ENCODE measurements at regions not wholly inside any gene's neighbourhood (a gene's known extent, or its start where the extent isn't known, plus 50 kb on each side); places are given as distances from the start of the nearest gene placed in this dataset.

GRCh38 chr2:16719485-16719808 is 53.8 kb upstream of the CYRIA start:
- POLR2A ChIA-PET (ENCODE audit: low non-redundant PET) = no interaction called here
- no peak overlapping the region for H3K27ac ChIP-seq
- DNase-seq (ENCODE audit: low spot score) = no peak
- TF ChIP-seq CTCF (conservative IDR thresholded peaks at IDR 0.05; ENCODE audit: low read depth) = no peak
- CTCF ChIA-PET = no interaction called here

DNA sequence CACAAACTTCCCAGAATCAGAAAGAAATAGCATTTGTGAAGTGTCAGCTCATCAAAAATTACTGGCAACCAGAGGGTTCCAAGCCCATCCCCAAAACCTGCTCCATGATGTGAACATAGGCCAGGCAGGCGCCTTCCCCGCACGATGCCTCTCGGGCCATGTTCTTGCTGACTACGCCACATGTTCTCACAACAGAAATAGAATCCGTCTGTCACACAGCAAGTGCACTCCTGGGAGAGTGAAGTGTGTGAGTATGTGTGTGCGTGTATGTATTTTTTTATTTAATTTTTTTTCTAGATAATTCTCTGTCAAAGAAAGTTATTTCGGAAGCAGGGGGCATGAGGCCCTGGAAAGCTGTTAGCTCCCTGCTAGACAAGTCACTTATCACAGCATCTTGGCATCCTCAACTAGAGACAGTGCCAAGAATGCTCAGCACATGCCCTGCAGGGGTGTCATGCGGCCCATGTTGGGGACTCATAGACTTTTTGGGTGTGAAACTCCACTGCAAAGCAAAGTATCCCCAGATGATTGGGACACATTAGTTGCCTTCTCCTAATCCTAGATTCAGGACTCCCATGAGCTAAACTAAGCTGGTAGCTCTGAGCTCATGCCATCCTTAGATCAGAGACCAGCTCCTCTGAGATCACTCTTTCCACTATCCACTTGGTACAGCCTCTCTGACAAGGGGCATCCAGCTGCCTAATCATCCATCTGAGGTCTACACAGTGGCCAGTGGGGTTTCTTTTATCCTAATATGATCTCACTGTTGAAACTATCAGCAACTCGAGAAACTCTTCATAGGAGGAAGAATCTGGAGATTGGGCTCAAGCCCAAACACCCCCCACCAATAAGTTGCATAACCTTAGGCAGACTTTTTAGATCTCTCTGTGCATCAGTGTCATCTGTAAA is 53.2 kb upstream of the CYRIA start:
- no peak for TF ChIP-seq CTCF (conservative IDR thresholded peaks at IDR 0.05; ENCODE audit: low read depth)
- H3K27ac ChIP-seq = no peak overlapping the region
- ChIA-PET CTCF (interaction anchor here (0.7 kb wide), 2 partner anchors 19 to 41 kb away, joined by 5 to 9 read pairs; no protein-coding TSS in a partner anchor), POLR2A (ENCODE audit: low non-redundant PET) (no interaction called here)
- no peak for DNase-seq (ENCODE audit: low spot score)

DNA sequence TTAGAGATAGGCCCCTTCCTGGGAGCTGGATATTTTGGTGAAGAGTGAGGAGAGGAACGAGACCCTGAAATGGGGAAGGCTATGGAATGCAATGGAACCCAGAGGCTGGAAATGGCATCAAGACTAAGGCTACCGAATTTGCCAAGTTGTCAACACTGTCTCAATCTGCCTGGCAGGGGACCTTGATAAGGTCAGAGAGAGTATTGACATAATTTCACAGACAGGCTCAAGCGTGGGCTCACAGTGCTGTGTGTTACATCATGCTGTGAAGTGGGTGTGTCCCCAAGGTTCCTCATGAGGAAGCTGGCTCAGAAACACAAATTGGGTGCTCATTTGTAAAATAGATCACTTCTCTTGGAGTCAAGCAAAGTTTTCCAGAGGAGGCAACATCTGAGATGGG is 51.8 kb upstream of the CYRIA start:
- ChIA-PET POLR2A (ENCODE audit: low non-redundant PET) (no interaction called here), CTCF (no interaction called here)

GRCh38 chr2:16716944-16717343 is 51.3 kb upstream of the CYRIA start:
- no peak for TF ChIP-seq CTCF (conservative IDR thresholded peaks at IDR 0.05; ENCODE audit: low read depth)
- POLR2A ChIA-PET (ENCODE audit: low non-redundant PET) = no interaction called here
- H3K27ac ChIP-seq = no peak overlapping the region
- CTCF ChIA-PET = interaction anchor here (0.5 kb wide), 2 partner anchors 16 to 819 kb away, joined by 3 to 6 read pairs; no protein-coding TSS in a partner anchor
- DNase-seq (ENCODE audit: low spot score) = no peak

More for the DNA sequence above, 51.8 kb upstream of the CYRIA start:
- no peak for TF ChIP-seq CTCF (conservative IDR thresholded peaks at IDR 0.05; ENCODE audit: low read depth)
- no peak for DNase-seq (ENCODE audit: low spot score)
- no peak overlapping the region for H3K27ac ChIP-seq

DNA sequence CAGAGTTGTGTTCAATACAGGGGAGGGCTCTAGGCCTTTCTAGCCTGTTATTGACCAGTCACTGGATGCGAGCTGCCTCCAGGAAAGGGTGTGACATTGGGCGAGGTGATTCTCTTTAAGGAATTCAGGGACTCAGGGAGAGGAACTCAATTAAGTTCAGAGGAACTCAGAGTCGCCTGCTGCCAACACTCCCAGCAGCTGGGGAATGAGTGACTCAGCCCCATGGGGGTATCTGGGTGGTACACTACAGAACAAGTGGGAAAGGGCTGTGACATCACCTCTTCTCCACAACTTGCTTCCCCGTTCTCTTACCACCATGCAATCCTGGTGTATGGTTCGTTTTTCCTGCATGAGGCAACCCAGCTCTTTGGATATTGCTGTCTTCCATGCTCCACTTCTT is 50.4 kb upstream of the CYRIA start:
- H3K27ac ChIP-seq = no peak overlapping the region
- CTCF ChIA-PET = no interaction called here
- no peak for TF ChIP-seq CTCF (conservative IDR thresholded peaks at IDR 0.05; ENCODE audit: low read depth)
- no peak for DNase-seq (ENCODE audit: low spot score)
- POLR2A ChIA-PET (ENCODE audit: low non-redundant PET) = no interaction called here
